HepG2 (cell line): ENCODE measurements at regions not wholly inside any gene's neighbourhood (a gene's known extent, or its start where the extent isn't known, plus 50 kb on each side); places are given as distances from the start of the nearest gene placed in this dataset.

ENCODE experiments used
- BRD4 ChIP-seq: sonication (generic); formaldehyde crosslinking; IDR thresholded peaks from 2 replicates; pipeline ENCODE4 v1.4.0; 2020; ENCODE audit warnings: missing genetic modification reagents
- ETV6 ChIP-seq: sonication (generic); formaldehyde crosslinking; conservative IDR thresholded peaks from 2 replicates; pipeline ENCODE4 v1.4.0; 2020; ENCODE audit warnings: missing genetic modification reagents
- FOXK2 ChIP-seq: fragments of 450-650 bp; IDR thresholded peaks from 2 replicates; pipeline ENCODE4 v1.6.1; 2016
- SMC3 ChIP-seq: IDR thresholded peaks from 2 replicates; pipeline ENCODE4 v1.6.1; 2011; ENCODE audit warnings: low read length, improper control_type of control experiment
- TF ChIP-seq, protein P1 (sequence below): sonication (generic); formaldehyde crosslinking; IDR thresholded peaks from 2 replicates; pipeline ENCODE4 v1.5.0; 2020; ENCODE audit warnings: mild to moderate bottlenecking, missing genetic modification reagents, moderate library complexity
- TF ChIP-seq, protein P2 (sequence below): sonication (generic); formaldehyde crosslinking; IDR thresholded peaks from 2 replicates; pipeline ENCODE4 v1.8.0; 2023; ENCODE audit warnings: mild to moderate bottlenecking, missing genetic modification reagents
- TF ChIP-seq, protein P3 (sequence below): sonication (generic); formaldehyde crosslinking; IDR thresholded peaks from 2 replicates; pipeline ENCODE4 v1.8.0; 2022; ENCODE audit warnings: mild to moderate bottlenecking, missing genetic modification reagents
- TF ChIP-seq, protein P4 (sequence below): sonication (generic); formaldehyde crosslinking; IDR thresholded peaks from 2 replicates; pipeline ENCODE4 v1.4.0; 2020; ENCODE audit warnings: missing genetic modification reagents

DNA sequence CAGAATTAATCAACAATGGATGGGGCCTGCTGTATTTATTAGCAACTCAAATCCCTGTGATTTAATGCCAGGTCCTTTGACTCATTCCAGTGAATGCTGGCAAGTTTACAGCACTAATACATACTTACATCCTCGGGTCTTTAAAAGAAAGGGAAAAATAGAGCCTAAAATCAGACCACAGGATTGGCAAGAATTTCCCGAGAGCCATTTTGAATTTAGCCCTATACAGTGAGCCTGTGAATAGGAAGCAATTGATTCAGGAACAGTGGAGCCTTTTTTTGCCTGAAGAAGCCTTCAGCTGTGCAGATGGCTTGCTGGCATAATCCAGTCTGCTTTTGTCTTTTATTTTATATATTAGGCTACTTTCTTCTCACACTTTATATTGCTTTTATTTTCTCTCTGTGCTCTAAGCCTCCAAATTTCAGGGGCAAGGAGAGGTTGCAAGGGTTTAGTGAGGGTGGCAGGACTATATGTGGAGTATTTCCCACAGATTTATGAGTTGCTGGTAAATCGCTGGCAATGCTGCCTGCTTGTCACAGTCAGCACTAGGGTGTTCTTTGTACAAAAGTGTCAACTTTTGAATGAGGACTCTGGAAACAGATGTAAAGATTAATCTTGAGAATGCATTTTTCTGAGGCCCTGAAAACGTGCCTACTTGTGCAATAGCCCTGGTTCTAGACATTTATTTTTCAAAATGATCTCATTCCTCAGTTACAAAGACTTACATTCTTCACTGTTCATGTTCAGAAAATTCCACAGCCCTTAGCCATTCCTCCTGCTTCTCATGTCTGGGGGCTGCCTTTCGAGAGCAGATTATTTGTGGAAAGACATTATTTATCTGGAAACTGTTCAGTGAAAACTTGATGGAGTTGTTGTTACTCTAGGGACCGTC is 303.5 kb downstream of the SPRY1 start:
- TF ChIP-seq, protein P1, sequence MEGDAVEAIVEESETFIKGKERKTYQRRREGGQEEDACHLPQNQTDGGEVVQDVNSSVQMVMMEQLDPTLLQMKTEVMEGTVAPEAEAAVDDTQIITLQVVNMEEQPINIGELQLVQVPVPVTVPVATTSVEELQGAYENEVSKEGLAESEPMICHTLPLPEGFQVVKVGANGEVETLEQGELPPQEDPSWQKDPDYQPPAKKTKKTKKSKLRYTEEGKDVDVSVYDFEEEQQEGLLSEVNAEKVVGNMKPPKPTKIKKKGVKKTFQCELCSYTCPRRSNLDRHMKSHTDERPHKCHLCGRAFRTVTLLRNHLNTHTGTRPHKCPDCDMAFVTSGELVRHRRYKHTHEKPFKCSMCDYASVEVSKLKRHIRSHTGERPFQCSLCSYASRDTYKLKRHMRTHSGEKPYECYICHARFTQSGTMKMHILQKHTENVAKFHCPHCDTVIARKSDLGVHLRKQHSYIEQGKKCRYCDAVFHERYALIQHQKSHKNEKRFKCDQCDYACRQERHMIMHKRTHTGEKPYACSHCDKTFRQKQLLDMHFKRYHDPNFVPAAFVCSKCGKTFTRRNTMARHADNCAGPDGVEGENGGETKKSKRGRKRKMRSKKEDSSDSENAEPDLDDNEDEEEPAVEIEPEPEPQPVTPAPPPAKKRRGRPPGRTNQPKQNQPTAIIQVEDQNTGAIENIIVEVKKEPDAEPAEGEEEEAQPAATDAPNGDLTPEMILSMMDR: no peak
- TF ChIP-seq, protein P2, sequence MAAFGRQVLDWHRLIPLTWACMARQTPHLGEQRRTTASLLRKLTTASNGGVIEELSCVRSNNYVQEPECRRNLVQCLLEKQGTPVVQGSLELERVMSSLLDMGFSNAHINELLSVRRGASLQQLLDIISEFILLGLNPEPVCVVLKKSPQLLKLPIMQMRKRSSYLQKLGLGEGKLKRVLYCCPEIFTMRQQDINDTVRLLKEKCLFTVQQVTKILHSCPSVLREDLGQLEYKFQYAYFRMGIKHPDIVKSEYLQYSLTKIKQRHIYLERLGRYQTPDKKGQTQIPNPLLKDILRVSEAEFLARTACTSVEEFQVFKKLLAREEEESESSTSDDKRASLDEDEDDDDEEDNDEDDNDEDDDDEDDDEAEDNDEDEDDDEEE (CRISPR knock-in tag): no peak
- TF ChIP-seq, protein P3, sequence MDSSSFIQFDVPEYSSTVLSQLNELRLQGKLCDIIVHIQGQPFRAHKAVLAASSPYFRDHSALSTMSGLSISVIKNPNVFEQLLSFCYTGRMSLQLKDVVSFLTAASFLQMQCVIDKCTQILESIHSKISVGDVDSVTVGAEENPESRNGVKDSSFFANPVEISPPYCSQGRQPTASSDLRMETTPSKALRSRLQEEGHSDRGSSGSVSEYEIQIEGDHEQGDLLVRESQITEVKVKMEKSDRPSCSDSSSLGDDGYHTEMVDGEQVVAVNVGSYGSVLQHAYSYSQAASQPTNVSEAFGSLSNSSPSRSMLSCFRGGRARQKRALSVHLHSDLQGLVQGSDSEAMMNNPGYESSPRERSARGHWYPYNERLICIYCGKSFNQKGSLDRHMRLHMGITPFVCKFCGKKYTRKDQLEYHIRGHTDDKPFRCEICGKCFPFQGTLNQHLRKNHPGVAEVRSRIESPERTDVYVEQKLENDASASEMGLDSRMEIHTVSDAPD (CRISPR knock-in tag): no peak
- TF ChIP-seq SMC3 (no peak), BRD4 (CRISPR knock-in tag) (no peak), FOXK2 (no peak), ETV6 (CRISPR knock-in tag) (no peak)
- TF ChIP-seq, protein P4, sequence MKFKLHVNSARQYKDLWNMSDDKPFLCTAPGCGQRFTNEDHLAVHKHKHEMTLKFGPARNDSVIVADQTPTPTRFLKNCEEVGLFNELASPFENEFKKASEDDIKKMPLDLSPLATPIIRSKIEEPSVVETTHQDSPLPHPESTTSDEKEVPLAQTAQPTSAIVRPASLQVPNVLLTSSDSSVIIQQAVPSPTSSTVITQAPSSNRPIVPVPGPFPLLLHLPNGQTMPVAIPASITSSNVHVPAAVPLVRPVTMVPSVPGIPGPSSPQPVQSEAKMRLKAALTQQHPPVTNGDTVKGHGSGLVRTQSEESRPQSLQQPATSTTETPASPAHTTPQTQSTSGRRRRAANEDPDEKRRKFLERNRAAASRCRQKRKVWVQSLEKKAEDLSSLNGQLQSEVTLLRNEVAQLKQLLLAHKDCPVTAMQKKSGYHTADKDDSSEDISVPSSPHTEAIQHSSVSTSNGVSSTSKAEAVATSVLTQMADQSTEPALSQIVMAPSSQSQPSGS (CRISPR knock-in tag): no peak
